ENCODE measurements at regions not wholly inside any gene's neighbourhood (a gene's known extent, or its start where the extent isn't known, plus 50 kb on each side); places are given as distances from the start of the nearest gene placed in this dataset.

- no peak for DNase-seq (ENCODE audit: low spot score)
Observed at GRCh38 chr2:171225302-171225980, 64.7 kb upstream of the TLK1 start.

- DNase-seq (ENCODE audit: low spot score): no peak
Observed at GRCh38 chr2:171217330-171217729, 56.6 kb upstream of the TLK1 start.

GRCh38 chr2:171216631-171217030, 55.9 kb upstream of the TLK1 start:
- DNase-seq (ENCODE audit: low spot score): no peak

GRCh38 chr2:171214093-171214492, 53.4 kb upstream of the TLK1 start:
- DNase-seq (ENCODE audit: low spot score): no peak

- DNase-seq (ENCODE audit: low spot score): peak; percentile 24
Observed at GRCh38 chr2:171210864-171211431, 50.3 kb upstream of the TLK1 start.
